Endothelial cell of umbilical vein (primary cell): ENCODE measurements at regions not wholly inside any gene's neighbourhood (a gene's known extent, or its start where the extent isn't known, plus 50 kb on each side); places are given as distances from the start of the nearest gene placed in this dataset.

Experiments used
- EZH2 ChIP-seq: IDR thresholded peaks from 2 replicates; pipeline ENCODE4 v1.6.1; 2012; ENCODE audit warnings: borderline replicate concordance, low read depth, mild to moderate bottlenecking, moderate library complexity, low read length, inconsistent platforms; ENCODE audit not compliant: severe bottlenecking
- POLR2A ChIP-seq: IDR thresholded peaks from 2 replicates; pipeline ENCODE4 v1.6.1; 2012; ENCODE audit warnings: low read depth, mild to moderate bottlenecking, control low read depth, low read length
- TF ChIP-seq, protein P1 (sequence below), 2 donors: IDR thresholded peaks; 1 replicate in 1 of 2; 2 replicates in 1 of 2; pipeline ENCODE4 v1.5.1; 2011; ENCODE audit warnings: low read length in 2 of 2, mild to moderate bottlenecking in 2 of 2, moderate library complexity in 2 of 2, control low read depth in 1 of 2, inconsistent platforms in 1 of 2, low read depth in 1 of 2; ENCODE audit not compliant: insufficient read depth in 1 of 2; ENCODE audit errors: extremely low read depth in 1 of 2

DNA sequence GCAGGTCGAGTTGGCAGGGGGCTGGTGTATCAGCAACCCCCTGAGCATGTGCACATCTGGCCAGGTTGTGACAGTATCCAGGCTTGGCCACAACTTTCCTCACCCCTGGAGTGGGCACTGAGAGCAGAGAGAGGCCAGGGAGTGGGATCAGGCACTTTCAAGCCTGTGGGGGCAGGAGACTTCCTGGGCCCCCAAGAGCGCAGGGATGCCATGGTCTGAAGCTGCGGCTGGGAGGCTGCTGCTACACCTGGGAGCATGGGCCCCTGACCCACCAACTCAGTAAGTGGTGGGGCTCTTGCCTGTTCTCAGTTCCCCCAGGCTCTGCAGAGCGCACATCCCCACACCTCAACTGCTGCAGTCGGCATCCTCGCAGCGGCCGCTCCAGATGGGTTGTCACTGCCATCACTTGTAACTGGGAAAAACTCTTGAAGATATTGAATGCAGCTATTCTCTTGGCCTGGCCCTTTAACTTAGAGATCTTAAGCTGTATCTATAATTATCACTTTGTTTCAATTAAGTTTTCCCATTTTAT, 245.4 kb upstream of the SLITRK1 start:
- TF ChIP-seq EZH2 (no peak), POLR2A (no peak)
- TF ChIP-seq, protein P1, sequence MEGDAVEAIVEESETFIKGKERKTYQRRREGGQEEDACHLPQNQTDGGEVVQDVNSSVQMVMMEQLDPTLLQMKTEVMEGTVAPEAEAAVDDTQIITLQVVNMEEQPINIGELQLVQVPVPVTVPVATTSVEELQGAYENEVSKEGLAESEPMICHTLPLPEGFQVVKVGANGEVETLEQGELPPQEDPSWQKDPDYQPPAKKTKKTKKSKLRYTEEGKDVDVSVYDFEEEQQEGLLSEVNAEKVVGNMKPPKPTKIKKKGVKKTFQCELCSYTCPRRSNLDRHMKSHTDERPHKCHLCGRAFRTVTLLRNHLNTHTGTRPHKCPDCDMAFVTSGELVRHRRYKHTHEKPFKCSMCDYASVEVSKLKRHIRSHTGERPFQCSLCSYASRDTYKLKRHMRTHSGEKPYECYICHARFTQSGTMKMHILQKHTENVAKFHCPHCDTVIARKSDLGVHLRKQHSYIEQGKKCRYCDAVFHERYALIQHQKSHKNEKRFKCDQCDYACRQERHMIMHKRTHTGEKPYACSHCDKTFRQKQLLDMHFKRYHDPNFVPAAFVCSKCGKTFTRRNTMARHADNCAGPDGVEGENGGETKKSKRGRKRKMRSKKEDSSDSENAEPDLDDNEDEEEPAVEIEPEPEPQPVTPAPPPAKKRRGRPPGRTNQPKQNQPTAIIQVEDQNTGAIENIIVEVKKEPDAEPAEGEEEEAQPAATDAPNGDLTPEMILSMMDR (IDR thresholded peaks at IDR 0.05; ENCODE audit: extremely low read depth in 1 of 2, insufficient read depth in 1 of 2, low read depth in 1 of 2, low read length in 2 of 2): no peak
